Neural cell (in vitro differentiated cells): ENCODE measurements at regions not wholly inside any gene's neighbourhood (a gene's known extent, or its start where the extent isn't known, plus 50 kb on each side); places are given as distances from the start of the nearest gene placed in this dataset.

Experiments used
- CTCF ChIP-seq: fragments of 450-650 bp; IDR thresholded peaks from 2 replicates; pipeline ENCODE4 v1.5.1; 2014; ENCODE audit warnings: antibody characterized with exemption, mild to moderate bottlenecking, moderate library complexity; ENCODE audit not compliant: poor library complexity, severe bottlenecking
- EP300 ChIP-seq: fragments of 450-650 bp; conservative IDR thresholded peaks from 2 replicates; pipeline ENCODE4 v1.6.1; 2014; ENCODE audit warnings: antibody characterized with exemption, mild to moderate bottlenecking, moderate library complexity; ENCODE audit not compliant: poor library complexity, severe bottlenecking
- EZH2 ChIP-seq: fragments of 200-600, 300-800 bp; shearing (Covaris generic), sonication (generic); IDR thresholded peaks from 2 replicates; pipeline ENCODE4 v1.6.1; 2014; ENCODE audit warnings: antibody characterized with exemption, low read length, borderline replicate concordance, mild to moderate bottlenecking; ENCODE audit not compliant: insufficient read depth, poor library complexity, severe bottlenecking
- SMC3 ChIP-seq: fragments of 450-650 bp; conservative IDR thresholded peaks from 2 replicates; pipeline ENCODE4 v1.6.1; 2014; ENCODE audit warnings: antibody characterized with exemption, mild to moderate bottlenecking, moderate library complexity; ENCODE audit not compliant: poor library complexity
- TAF1 ChIP-seq: IDR thresholded peaks from 2 replicates; pipeline ENCODE4 v1.6.1; 2012; ENCODE audit warnings: low read depth

- no peak for TF ChIP-seq CTCF
- TF ChIP-seq TAF1: no peak
- TF ChIP-seq SMC3: no peak
- TF ChIP-seq EZH2: no peak
- no peak for TF ChIP-seq EP300
Observed at GRCh38 chr10:33878238-33878786, 543.8 kb upstream of the NRP1 start.
